ENCODE measurements at regions not wholly inside any gene's neighbourhood (a gene's known extent, or its start where the extent isn't known, plus 50 kb on each side); places are given as distances from the start of the nearest gene placed in this dataset.

GRCh38 chr1:29793653-29794348, 557.5 kb downstream of the PTPRU start:
- no peaks in the 10 kb centered on the region for H3K9me3 ChIP-seq (ENCODE audit: control insufficient read depth, insufficient read depth, low read length)
- no peak overlapping the region for H3K4me2 ChIP-seq (ENCODE audit: low read length)
- no peaks in the 10 kb centered on the region for H3K9me2 ChIP-seq (replicated peaks; ENCODE audit: control insufficient read depth, low read length)
- no peaks in the 10 kb centered on the region for H3K36me3 ChIP-seq (ENCODE audit: control insufficient read depth, low read length)
- no peak overlapping the region for H3K27ac ChIP-seq (ENCODE audit: low read depth, low read length)
- no peaks in the 10 kb centered on the region for H3K4me1 ChIP-seq (ENCODE audit: control insufficient read depth, low read length)
- no peak for TF ChIP-seq CTCF (IDR thresholded peaks at IDR 0.05; ENCODE audit: low read depth, low read length, poor library complexity, severe bottlenecking)
- no peak for TF ChIP-seq EZH2phosphoT487 (IDR thresholded peaks at IDR 0.05; ENCODE audit: borderline replicate concordance, low read length)
- H4K20me1 ChIP-seq (ENCODE audit: control insufficient read depth, insufficient read depth, low read depth, low read length), result no peaks in the 10 kb centered on the region
- no peaks in the 10 kb centered on the region for H3K79me2 ChIP-seq (ENCODE audit: control insufficient read depth, low read length)
- H3K27me3 ChIP-seq (ENCODE audit: control insufficient read depth, low read length), result no peaks in the 10 kb centered on the region
- H3K4me3 ChIP-seq (ENCODE audit: low read length), result no peak overlapping the region
- H3F3A ChIP-seq (ENCODE audit: control insufficient read depth, insufficient read depth), result no peaks in the 10 kb centered on the region

- no peaks in the 10 kb centered on the region for H4K20me1 ChIP-seq (ENCODE audit: control insufficient read depth, insufficient read depth, low read depth, low read length)
- no peaks in the 10 kb centered on the region for H3K36me3 ChIP-seq (ENCODE audit: control insufficient read depth, low read length)
- H3K9me2 ChIP-seq (replicated peaks; ENCODE audit: control insufficient read depth, low read length), result no peaks in the 10 kb centered on the region
- H3K27me3 ChIP-seq (ENCODE audit: control insufficient read depth, low read length), result no peaks in the 10 kb centered on the region
- no peaks in the 10 kb centered on the region for H3K79me2 ChIP-seq (ENCODE audit: control insufficient read depth, low read length)
- H3K4me2 ChIP-seq (ENCODE audit: low read length), result no peak overlapping the region
- H3K4me3 ChIP-seq (ENCODE audit: low read length), result no peak overlapping the region
- no peaks in the 10 kb centered on the region for H3K4me1 ChIP-seq (ENCODE audit: control insufficient read depth, low read length)
- H3F3A ChIP-seq (ENCODE audit: control insufficient read depth, insufficient read depth), result no peaks in the 10 kb centered on the region
- no peak overlapping the region for H3K27ac ChIP-seq (ENCODE audit: low read depth, low read length)
- TF ChIP-seq EZH2phosphoT487 (IDR thresholded peaks at IDR 0.05; ENCODE audit: borderline replicate concordance, low read length), result no peak
- TF ChIP-seq CTCF (IDR thresholded peaks at IDR 0.05; ENCODE audit: low read depth, low read length, poor library complexity, severe bottlenecking), result peak; percentile 86
- no peaks in the 10 kb centered on the region for H3K9me3 ChIP-seq (ENCODE audit: control insufficient read depth, insufficient read depth, low read length)
These were observed 556.8 kb downstream of the PTPRU start for GRCh38 chr1:29793101-29793546.

GRCh38 chr1:29789910-29790247, 553.6 kb downstream of the PTPRU start:
- no peaks in the 10 kb centered on the region for H4K20me1 ChIP-seq (ENCODE audit: control insufficient read depth, insufficient read depth, low read depth, low read length)
- no peaks in the 10 kb centered on the region for H3K9me3 ChIP-seq (ENCODE audit: control insufficient read depth, insufficient read depth, low read length)
- no peaks in the 10 kb centered on the region for H3K79me2 ChIP-seq (ENCODE audit: control insufficient read depth, low read length)
- H3K27ac ChIP-seq (ENCODE audit: low read depth, low read length), result no peak overlapping the region
- no peak overlapping the region for H3K4me2 ChIP-seq (ENCODE audit: low read length)
- H3K9me2 ChIP-seq (replicated peaks; ENCODE audit: control insufficient read depth, low read length), result no peaks in the 10 kb centered on the region
- no peaks in the 10 kb centered on the region for H3K4me1 ChIP-seq (ENCODE audit: control insufficient read depth, low read length)
- no peaks in the 10 kb centered on the region for H3F3A ChIP-seq (ENCODE audit: control insufficient read depth, insufficient read depth)
- no peak for TF ChIP-seq CTCF (IDR thresholded peaks at IDR 0.05; ENCODE audit: low read depth, low read length, poor library complexity, severe bottlenecking)
- no peak for TF ChIP-seq EZH2phosphoT487 (IDR thresholded peaks at IDR 0.05; ENCODE audit: borderline replicate concordance, low read length)
- no peaks in the 10 kb centered on the region for H3K27me3 ChIP-seq (ENCODE audit: control insufficient read depth, low read length)
- no peaks in the 10 kb centered on the region for H3K36me3 ChIP-seq (ENCODE audit: control insufficient read depth, low read length)
- H3K4me3 ChIP-seq (ENCODE audit: low read length), result no peak overlapping the region
